ENCODE measurements at regions not wholly inside any gene's neighbourhood (a gene's known extent, or its start where the extent isn't known, plus 50 kb on each side); places are given as distances from the start of the nearest gene placed in this dataset.
A peak's percentile ranks its signal among the peaks of the same experiment; 100 is the strongest.

DNA sequence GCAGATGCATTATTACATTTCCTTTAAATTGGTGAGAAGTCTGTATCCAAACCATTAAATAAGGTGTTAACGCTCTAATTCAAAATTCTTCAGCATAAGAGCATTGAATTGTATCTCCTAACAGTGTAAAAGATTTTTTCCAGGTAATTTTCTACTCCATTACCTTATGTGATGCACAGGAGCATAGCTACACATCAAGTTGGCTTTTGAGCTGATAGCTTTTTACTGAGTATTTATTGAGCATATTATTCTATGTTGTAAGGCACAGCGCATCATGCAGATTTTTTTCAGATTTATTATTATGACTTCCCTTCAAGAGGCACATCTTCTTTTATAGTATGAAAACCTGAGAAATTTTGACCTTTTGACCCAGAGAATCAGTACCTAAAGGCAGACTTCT is 270.7 kb upstream of the MIR17HG start:
- TF ChIP-seq, protein P1, sequence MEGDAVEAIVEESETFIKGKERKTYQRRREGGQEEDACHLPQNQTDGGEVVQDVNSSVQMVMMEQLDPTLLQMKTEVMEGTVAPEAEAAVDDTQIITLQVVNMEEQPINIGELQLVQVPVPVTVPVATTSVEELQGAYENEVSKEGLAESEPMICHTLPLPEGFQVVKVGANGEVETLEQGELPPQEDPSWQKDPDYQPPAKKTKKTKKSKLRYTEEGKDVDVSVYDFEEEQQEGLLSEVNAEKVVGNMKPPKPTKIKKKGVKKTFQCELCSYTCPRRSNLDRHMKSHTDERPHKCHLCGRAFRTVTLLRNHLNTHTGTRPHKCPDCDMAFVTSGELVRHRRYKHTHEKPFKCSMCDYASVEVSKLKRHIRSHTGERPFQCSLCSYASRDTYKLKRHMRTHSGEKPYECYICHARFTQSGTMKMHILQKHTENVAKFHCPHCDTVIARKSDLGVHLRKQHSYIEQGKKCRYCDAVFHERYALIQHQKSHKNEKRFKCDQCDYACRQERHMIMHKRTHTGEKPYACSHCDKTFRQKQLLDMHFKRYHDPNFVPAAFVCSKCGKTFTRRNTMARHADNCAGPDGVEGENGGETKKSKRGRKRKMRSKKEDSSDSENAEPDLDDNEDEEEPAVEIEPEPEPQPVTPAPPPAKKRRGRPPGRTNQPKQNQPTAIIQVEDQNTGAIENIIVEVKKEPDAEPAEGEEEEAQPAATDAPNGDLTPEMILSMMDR (IDR thresholded peaks at IDR 0.05) = no peak
- no peak for TF ChIP-seq POLR2A (IDR thresholded peaks at IDR 0.05)
- 39 to 81% methylated on average over 2 of the region's 2 CpGs for WGBS, 2 donors
- Histone ChIP-seq H3K27me3 (no peaks in the 10 kb centered on the region), H3K4me3 (no peak overlapping the region), H3K9me3 (no peaks in the 10 kb centered on the region), H3K4me1 (no peaks in the 10 kb centered on the region), H3K36me3 (no peaks in the 10 kb centered on the region), H3K27ac (no peak overlapping the region)
- intact Hi-C loops (cut with DNase I) = no loop called here
- no peak for DNase-seq

DNA sequence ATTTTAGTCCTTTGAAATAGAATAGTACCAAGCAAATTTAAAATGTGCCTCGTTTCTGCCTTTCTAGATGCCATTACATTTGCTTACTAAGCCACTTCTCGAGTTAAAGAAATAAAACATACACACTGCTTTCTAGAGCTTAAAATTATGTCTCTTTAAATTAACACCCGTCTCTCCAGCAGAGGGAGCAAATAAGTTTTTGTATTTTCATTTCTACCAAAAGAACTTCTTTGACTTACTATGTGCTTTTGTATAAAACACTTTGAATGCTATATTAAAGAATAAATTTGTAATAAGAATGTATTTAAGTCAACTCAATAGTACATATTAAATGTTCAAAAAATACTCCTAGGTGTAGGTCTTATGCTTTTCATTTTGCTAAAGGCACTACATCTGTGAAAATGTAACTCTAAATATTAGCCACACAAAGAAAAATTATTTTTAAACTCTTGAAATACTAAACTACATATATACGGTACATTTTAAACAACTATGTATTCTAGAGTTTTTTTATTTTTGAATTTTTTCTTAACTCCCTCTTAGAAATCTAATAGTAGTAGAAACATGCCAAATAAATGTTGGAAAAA is 269.3 kb upstream of the MIR17HG start:
- no peak for DNase-seq
- H3K36me3 ChIP-seq = no peaks in the 10 kb centered on the region
- TF ChIP-seq, protein P1 (IDR thresholded peaks at IDR 0.05) = peak in 1 of 6 experiments; percentile 11
- TF ChIP-seq POLR2A (IDR thresholded peaks at IDR 0.05) = no peak
- 17 to 20% methylated on average over 4 of the region's 4 CpGs for WGBS, 2 donors
- no peak overlapping the region for H3K27ac ChIP-seq
- no peaks in the 10 kb centered on the region for H3K4me1 ChIP-seq
- no peak overlapping the region for H3K4me3 ChIP-seq
- no peaks in the 10 kb centered on the region for H3K9me3 ChIP-seq
- intact Hi-C loops (cut with DNase I) = no loop called here
- no peaks in the 10 kb centered on the region for H3K27me3 ChIP-seq

DNA sequence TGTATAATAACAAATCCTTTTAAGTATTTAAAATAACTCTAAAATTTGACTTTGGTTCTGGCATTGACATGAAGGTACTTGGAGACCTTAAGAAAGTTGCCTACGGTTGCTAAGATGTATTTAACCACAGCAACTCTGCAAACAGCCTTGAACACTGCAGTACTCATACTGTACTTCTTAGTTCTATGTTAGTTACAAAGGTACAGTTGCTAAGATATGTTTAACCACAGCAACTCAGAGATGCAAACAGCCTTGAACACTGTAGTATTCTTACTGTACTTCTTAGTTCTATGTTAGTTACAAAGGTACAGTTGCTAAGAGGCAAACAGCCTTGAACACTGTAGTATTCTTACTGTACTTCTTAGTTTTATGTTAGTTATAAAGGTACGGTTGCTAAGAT is 268.3 kb upstream of the MIR17HG start:
- Histone ChIP-seq H3K9me3 (no peaks in the 10 kb centered on the region), H3K4me1 (no peaks in the 10 kb centered on the region), H3K27me3 (no peaks in the 10 kb centered on the region), H3K36me3 (no peaks in the 10 kb centered on the region), H3K27ac (no peak overlapping the region), H3K4me3 (no peak overlapping the region)
- no peak for TF ChIP-seq POLR2A (IDR thresholded peaks at IDR 0.05)
- TF ChIP-seq, protein P1 (IDR thresholded peaks at IDR 0.05) = no peak
- DNase-seq = no peak
- 73% methylated on average over 2 of the region's 2 CpGs for WGBS, 2 donors
- intact Hi-C loops (cut with DNase I) = no loop called here

DNA sequence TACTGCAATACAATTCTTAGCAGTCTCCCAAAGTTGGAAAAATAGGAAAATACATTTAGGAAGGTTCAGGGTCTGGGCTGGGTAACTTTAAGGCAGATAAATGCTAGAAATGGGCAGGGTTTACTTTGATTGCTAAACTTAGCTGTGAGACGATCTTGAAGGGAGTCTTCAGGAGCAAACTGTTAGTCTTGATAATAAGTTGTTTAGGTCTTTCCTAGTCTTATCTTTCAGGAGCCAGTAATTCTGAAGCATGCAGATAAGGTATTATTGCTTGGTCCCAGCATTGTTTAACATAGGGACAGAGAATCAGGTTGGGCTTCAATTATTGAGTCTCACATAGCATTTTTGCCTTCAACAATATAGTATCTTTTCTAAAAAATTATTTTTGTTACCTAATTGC is 262.4 kb upstream of the MIR17HG start:
- H3K27me3 ChIP-seq = no peaks in the 10 kb centered on the region
- DNase-seq = no peak
- H3K4me1 ChIP-seq = no peaks in the 10 kb centered on the region
- TF ChIP-seq, protein P1 (IDR thresholded peaks at IDR 0.05) = no peak
- TF ChIP-seq POLR2A (IDR thresholded peaks at IDR 0.05) = no peak
- intact Hi-C loops (cut with DNase I) = no loop called here
- no peaks in the 10 kb centered on the region for H3K9me3 ChIP-seq
- 48 to 60% methylated on average over 1 of the region's 1 CpG for WGBS, 2 donors
- H3K36me3 ChIP-seq = no peaks in the 10 kb centered on the region
- H3K4me3 ChIP-seq = no peak overlapping the region
- no peak overlapping the region for H3K27ac ChIP-seq

DNA sequence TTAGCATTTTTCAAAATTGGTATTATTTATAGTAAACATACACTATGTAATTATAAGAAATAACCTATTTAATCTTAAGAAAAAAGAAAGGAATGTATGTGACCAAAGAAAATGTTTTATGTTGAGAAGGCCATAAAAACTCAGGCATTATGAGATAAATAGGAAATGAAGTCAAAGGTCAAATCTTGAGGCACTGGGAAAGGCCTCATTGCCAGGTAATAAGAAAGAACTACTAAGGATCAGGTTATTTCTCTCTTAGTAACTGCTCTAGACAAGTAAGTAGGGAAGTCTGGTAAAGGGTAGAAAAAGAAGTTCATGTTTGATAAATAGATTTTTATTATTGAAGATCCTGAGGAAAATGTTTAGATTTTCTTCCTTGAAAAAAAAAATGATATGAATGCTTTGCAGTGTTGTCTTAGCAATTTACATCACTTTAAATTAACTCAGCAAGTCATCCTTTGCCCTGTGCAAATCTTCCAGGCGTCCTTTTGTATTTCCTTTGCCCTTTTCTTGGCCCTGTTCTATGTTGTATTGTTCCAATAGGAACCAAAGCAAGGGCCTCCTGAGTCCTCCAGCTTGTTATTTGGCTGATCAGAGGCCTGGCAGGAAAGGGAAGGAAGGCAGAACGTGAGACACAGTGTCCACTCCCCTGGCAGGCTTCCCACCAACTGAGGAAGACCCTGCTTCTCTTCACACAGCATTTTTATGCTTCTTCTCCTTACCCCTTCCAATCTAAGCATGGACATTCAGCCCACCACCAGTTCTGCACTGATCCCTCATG is 260.4 kb upstream of the MIR17HG start:
- no peak overlapping the region for H3K27ac ChIP-seq
- H3K4me3 ChIP-seq = no peak overlapping the region
- intact Hi-C loops (cut with DNase I) = no loop called here
- no peaks in the 10 kb centered on the region for H3K9me3 ChIP-seq
- H3K36me3 ChIP-seq = no peaks in the 10 kb centered on the region
- H3K27me3 ChIP-seq = no peaks in the 10 kb centered on the region
- no peaks in the 10 kb centered on the region for H3K4me1 ChIP-seq
- no peak for DNase-seq
- TF ChIP-seq POLR2A (IDR thresholded peaks at IDR 0.05) = no peak
- TF ChIP-seq, protein P1 (IDR thresholded peaks at IDR 0.05) = no peak
- 26 to 34% methylated on average over 2 of the region's 2 CpGs for WGBS, 2 donors

Measured in esophagus squamous epithelium (tissue), 5 donors.